Superior temporal gyrus (tissue), 1 donor: ENCODE measurements at regions not wholly inside any gene's neighbourhood (a gene's known extent, or its start where the extent isn't known, plus 50 kb on each side); places are given as distances from the start of the nearest gene placed in this dataset.
A peak's percentile ranks its signal among the peaks of the same experiment; 100 is the strongest.

ENCODE experiments used
- DNase-seq: peaks from one replicate; pipeline ENCODE4 v3.0.0-alpha.2; 2016; ENCODE audit errors: extremely low spot score

GRCh38 chr11:18878211-18878610 is 61.0 kb downstream of the MRGPRX1 start:
- no peak for DNase-seq

- no peak for DNase-seq
Measured at GRCh38 chr11:18865951-18866350, 73.3 kb downstream of the MRGPRX1 start.

DNA sequence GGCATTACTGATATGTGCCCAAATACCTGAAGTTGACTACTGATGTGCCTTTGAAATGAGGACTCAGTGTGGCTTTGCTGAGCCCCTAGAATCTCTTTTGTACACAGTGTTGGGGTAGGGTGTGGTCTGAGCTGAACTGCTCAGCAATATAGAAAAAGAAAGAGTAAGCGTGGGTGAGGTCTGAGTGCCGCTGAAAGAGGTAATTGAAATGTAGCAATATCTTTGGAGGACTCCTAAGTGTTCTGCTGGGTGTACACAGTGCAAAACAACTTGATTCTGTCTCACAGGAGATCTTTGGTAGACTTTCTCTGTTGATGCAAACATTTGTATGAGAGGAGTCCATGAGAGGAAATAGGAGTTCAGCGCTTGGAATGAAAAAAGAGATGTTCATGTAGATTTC is 73.7 kb upstream of the PTPN5 start:
- no peak for DNase-seq

DNA sequence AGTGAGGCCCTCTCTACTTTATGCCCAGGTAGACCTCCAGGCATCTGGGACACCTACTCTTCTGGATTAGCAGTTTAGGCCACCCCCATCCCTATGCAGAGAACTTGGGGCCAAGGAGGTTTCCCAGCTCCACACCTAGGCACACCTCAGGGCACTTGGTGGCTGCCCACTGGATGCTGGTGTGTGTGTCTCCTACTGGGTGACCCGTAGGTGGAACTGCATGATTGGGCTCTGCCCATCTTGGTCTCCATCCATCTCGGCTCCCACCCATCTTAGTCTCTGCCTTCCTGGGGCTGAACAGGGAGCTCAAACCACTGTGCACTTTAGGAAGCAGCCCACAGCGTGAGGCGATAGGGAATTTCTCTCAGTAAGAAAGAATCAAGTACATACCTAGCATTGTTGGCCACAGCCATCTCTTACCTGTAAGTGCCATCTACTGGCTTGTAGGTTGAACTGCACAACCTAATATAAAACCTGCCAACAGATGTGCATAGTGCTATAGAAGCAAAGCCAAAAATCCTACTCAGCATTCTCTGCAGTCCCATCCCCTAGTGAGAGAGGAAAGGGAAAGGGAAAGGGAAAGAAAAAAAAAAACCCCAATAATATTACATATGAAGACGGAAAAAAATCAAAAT is 61.6 kb upstream of the PTPN5 start:
- peak; percentile 11 for DNase-seq

DNA sequence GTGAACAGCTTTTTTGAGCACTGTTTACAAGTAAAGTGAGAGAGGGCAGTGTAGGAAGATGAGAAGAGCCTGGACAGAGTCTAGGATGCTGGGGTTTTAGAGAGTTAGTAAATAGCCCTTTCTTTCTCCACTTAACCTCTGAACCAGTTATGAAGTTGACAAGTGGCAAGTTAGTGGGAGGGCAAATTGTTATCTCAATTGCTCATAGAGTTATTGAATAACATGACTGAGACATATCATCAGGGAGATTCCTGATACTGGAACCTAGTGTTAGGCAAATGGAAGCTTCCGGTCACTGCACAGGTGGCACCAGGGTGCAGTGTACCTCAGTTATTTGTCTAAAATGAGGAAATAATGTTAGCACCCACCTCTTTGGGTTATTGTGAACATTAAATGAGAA is 57.8 kb upstream of the PTPN5 start:
- no peak for DNase-seq

DNA sequence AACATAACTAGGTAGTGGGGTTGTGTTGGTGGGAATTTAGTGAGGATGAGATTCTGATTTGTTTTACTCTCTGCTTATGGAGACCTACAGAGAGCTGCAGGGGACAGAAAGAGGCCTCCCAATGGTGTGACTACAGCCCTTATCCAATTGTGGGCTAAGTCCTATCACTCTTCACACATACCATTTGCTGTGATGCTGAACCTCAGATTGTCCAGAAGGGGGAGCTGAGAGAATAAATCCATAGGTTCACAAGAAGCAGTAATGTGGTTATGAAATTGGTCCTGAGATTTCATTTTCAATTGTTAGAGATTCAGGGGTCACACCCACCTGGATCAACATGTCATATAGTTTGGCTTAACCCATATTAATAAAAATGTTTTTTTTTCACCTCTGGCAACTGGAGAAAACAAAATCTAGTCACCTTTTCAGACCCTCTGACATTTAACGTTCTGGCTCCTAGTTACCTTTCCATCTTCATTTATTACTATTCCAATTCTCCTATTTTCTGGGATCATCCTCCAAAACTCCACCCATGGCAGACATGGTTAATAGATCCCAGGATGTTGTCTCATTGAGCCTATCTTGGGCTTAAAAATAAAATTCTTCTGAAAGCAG is 53.3 kb upstream of the PTPN5 start:
- DNase-seq = peak; percentile 30
